ENCODE measurements at regions not wholly inside any gene's neighbourhood (a gene's known extent, or its start where the extent isn't known, plus 50 kb on each side); places are given as distances from the start of the nearest gene placed in this dataset.

DNA sequence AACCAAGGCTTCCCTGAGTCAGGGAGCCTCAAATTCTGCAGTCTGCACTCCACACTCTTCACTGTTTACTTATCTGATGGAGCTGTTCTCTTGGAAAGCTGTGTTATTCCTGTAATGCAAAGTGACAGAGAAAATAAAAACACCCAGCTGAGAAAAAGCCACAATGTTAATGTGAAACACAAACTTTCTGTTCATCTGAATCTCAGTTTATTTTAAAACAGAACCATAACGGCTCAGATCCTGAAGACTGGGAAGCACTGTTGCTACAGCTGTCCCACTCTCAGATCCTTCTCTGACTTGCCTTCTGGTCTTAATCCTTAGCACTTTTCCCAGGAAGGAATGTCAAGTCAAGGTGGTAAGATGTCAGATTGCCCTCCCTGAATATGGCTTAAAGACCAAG is 736.6 kb downstream of the DHX35 start:
- no peak for DNase-seq (ENCODE audit: low read depth)

DNA sequence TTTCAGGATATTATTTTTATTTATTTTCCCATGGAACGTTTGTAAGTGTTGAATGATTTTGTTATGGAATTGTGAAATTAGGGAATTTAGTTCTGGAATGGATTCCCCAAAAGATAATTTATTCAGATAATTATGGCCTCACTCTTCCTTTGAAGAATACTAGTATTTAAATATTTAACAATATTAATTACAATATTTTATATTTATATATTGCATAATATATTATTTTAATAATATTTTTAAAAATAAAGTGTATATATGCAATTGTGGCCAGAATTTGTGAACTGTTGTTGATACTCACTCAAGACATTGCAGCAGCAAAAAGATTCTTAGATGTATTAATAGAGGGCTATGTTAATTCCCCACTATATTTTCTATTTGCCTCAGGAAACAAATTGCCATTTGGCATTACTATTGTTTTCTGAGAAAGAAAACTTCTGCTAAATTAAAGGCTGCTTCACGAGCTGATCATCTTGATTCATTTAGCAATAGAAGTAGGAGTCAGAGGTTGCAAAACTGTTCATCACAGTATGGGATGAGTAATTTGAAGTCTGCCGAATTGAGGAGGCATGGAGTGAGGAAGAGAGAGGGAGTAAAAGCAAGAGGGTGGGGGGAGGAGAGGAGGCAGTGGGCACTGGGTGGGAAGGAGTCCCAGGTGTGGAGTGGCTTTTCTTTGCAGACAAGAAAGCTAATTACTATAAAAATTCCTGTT is 729.2 kb downstream of the DHX35 start:
- no peak for DNase-seq (ENCODE audit: low read depth)

DNA sequence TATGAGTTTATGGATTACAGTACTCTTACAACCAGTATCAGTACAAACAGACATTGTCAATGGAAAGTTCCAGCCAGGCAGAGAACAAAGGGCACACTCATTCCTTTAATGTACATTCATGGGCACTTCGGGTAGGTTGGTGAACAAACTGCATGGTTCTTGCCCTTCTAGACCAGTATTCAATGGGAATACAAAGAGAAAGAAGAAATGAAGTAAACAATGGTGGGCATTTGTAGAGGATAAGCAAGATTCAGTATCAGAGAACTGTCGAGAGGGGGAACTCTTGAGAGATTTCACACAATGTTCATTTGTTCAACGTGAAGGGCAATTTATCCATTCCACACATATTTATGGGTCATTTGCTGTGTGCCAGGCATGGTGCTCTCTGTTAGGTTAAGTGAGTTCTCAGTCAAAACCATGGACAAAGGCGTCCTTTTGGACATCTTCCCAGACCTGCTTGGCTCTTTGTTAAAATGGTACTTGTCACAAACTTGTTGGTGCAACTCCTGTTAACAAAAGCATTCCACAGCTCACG is 714.8 kb downstream of the DHX35 start:
- no peak for DNase-seq (ENCODE audit: low read depth)

DNA sequence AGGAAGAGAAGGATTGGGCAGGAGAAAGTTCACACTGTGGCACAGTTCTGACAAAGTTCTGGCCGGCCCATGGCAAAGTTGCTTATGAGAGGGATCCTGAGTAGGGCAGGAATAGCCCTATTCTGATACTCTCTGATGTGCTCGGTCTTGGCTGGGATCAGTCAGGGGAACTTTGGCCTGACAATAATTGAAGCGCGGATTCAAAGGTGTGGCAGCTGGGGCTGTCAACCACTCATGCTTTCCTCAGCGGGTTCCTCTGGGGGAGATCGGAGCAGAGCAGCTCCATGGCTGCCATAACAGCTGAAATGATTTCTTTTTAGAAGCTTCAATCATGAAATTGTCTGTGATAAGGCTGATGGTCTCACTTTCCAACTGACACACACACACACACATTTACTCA is 714.1 kb downstream of the DHX35 start:
- DNase-seq (ENCODE audit: low read depth) = no peak

DNA sequence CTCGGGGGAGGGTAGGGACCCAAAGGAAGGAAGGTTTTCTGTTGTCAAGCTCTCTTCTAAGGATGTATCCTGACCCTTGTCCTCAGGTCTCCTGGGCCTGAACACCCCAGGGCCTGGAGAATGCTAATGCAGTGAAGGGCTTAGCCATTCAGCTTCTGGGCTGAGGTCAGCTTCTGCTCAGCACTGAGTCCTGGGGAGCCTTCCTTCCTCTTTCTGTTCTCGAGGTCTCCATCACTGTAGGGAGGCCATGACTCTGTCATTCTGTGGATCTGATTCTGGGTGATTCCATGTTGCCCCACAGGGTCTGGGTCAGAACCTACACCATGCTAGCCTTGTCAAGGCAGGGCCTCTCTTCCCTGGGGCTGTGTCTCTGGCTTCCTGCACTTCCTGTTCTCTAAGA is 712.7 kb downstream of the DHX35 start:
- no peak for DNase-seq (ENCODE audit: low read depth)

DNA sequence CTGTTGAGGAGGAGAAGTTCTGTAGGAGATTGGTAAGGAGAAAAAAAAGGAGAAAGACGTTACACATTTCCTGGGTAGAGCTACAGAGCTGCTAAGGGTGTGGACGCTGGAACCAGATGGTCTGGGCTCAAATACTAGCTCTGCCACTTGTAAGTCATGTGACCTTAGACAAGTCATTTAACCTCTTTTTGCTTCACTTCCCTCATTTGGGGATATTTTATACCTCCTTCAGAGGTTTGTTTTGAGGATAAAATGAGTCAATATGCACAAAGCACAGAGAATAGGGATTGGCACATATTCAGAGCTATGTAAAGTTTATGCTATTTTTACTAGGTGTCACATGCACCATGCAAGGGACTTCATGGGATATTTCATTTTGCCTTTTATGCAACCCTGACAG is 708.8 kb downstream of the DHX35 start:
- DNase-seq (ENCODE audit: low read depth) = no peak

DNA sequence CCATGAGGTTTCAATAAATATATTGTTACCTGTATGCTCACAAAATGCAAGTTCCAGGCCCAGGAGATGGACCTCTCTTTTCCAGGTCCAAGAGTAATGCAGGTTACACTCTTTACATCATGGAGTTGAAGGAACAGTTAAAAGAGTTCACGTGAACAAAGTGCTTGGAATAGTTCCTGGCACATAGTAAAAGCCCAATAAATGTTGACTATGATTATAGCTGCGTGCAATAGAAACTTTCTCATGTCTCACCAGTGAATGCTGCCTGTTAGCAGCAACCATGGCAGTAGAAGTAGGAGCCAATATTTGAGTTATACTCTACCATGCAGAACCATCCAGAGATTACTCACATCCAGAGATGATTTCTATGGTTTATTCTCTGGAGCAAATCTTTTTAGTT is 707.5 kb downstream of the DHX35 start:
- DNase-seq (ENCODE audit: low read depth) = no peak

DNA sequence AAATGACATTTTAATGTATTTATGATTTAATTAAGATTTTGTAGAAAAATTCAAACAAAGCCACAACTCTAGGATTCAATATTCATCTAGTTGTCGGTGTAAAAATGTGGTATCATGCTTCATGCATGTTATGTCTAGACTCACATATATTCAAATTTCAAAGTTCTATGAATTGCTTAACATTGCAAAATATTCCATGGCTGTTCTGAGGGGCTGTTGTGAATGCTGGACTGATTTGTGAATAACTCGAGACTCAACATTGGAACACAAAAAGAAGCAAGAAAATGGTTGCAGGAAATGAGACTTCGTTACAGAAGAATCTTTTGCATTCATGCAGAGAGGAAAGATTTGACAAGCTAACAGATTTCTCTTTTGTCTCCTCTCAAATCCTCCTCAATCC is 705.9 kb downstream of the DHX35 start:
- DNase-seq (ENCODE audit: low read depth) = no peak

DNA sequence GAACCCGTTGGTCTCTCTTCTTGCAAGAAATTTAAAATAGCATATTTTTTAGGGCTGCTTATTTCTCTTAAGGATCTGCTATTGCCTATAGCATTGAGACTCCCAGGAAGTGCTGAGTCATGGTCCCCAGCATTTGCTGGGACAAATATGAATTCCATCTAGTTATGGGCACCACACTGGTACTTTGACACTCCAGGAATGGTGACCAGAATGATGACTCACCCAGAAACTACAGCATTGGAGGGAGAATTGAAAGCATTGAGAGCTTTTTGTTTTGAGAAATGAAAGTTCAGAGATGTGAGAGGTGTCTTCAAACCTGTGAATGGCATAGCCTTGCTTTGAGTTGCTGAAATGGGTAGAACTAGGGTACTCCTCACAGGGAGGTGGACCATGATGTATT is 699.7 kb downstream of the DHX35 start:
- DNase-seq (ENCODE audit: low read depth) = no peak

DNA sequence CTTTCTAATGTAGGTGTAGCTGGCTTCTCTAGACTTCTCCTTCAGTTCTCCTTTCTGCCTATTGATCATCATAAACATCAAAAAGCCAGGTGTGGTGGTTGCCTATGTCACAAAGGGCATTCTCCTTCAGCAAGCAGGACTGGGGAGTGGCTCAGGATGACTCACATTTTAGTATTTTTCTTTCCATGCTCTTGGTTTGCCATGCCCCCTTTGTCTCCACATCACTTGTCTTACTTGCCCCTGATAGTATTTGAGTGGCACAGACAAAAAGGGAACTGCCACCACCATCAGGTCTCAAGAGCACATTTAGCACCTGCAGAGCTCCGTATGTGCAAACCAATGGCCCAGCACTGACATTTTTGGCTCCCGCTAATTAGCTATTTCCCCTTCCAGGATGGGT is 698.8 kb downstream of the DHX35 start:
- DNase-seq (ENCODE audit: low read depth) = no peak

DNA sequence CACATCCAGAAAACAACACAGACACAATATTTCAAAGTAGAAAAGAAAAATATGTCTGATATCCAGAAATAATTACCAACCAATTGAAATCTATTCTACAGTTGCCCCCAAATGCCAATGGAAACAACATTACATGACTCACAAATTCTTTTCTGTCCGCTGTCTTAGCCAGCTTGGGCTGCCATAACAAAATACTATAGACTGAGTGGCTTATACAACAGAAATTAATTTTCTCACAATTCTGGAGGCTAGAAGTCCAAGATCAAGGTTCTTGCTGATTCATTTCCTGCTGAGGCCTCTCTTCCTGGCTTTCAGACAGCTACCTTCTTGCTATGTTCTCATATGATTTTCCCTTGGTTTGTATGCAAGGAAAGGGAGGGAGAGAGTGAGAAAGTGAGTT is 698.1 kb downstream of the DHX35 start:
- no peak for DNase-seq (ENCODE audit: low read depth)

DNA sequence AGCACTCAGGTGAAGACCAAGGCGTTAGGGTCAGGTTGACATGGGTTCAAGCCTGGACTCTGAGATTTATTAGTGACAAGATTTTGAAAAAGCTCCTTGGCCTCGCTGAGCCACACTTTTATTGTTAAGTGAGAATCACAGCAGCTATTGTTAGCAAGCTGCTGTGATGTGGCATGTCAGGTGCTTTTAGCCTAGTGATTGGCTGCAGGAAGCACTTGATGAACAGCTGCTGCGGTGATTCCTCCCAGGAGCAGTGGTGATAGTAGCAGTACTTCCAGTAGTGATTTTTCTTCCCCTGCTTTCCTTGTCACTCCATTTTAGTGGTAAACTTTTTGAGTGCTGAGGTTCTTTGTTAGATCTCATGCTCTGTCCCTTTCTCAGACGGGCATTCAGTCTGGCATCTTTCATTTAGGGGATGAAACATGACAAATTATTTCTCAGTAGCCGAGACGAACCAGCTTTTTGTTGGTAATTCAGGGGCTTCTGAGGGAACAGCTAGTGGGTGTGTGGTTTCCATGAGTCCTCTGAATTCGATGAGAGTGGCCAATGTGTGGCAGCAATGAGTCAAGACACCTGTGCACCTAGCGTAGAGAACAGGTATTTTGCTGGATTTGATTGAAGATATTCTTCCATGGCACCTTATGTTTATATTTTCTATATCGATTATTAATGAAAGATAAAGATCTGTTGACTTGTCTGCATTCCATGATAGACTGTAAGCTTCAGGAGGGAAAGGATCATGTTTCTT is 696.7 kb downstream of the DHX35 start:
- no peak for DNase-seq (ENCODE audit: low read depth)

DNA sequence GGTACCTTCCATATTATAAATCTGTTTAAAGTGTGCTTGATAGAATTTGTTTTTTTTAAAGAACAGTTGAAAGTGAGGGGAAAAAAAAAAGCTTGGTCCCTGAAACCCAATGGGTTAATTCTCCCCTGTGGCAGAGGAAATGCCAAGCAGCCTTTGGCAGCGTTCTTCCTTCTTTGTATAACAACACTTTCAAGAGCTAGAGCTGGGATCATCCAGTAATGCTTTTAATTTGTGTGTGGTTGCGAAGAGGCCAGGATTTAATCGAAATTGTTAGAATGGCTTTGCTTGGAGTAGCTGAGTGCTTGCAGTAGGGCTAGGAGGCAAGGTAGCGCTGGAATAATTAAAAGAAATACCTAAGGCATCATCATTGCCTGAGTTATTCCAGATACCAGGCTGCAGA is 692.0 kb downstream of the DHX35 start:
- DNase-seq (ENCODE audit: low read depth) = no peak

DNA sequence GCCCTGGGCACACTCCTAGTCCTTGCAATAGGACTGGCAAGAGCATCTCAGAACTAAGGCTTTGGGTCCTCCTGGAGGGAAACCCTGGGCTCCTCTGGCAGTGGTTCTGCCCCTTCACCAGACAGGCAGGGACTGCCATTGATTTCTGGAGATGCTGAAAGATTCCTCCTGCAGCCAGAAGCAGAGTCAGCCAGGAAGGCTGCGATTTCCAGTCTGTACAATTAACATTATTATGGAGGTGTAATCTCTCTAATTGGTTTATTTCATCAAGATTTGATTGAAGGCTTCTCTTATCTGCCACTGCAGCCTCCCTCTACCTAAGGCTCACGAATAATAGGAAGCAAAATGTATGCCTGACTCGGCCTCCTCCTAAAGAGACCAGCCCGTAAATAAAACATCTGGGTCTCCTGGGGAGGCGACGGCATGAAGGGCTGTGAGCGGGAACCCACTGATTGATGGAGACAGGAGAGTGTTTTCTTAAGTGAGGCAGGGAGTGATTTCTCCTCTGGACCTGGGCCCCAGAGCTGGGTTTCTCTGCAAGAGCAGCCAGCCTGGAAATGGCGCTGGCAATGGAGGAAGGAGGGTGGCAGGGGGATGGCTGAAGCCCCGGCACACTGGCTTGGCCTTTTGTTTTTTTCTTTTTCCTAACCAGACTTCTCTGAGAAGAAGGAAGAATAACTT is 689.6 kb downstream of the DHX35 start:
- DNase-seq (ENCODE audit: low read depth) = no peak

DNA sequence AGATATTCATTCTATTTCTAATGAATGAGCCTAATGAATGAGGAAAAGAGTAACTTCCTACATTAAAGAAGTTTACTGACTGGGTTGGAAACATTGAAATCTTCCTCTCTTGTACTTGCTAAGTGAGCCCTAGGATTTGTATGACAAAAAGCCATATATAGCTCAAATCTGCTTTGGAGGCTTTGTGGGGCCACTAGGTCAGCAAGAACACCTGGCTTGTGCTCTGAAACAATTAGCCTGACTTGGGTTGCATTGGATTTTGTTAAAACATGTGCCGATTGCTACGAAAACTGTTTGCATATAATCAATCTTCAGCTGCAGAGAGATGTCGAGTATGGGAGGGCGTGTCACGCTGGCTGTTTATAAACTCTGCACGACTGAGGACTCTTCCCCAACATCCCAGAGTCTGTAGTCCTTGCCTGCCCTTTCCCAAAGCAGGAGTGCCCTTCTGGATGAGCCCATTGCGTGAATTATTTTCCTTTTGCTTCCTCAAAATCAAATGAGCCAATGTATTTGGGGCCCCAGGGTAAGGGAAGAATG is 684.8 kb downstream of the DHX35 start:
- no peak for DNase-seq (ENCODE audit: low read depth)

DNA sequence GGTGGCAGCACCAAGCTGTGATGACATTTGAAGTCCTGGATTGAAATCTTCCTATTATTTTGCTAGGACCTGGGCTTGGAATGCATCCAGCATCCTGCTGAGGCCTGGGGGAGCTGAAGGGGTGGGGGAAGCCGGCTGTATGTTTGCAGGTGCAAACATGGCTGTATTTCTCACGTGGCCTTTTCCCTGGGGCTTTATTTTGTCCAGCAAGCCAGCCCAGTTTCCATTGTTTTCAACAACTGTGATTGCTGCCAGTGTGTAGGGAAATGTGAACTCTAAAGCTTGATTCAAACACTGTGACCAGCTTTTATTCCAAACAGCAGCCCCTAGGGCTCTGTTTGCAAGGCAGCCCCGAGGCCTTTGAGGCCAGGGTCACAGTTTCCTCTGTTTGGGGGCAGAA is 683.0 kb downstream of the DHX35 start:
- DNase-seq (ENCODE audit: low read depth) = no peak

DNA sequence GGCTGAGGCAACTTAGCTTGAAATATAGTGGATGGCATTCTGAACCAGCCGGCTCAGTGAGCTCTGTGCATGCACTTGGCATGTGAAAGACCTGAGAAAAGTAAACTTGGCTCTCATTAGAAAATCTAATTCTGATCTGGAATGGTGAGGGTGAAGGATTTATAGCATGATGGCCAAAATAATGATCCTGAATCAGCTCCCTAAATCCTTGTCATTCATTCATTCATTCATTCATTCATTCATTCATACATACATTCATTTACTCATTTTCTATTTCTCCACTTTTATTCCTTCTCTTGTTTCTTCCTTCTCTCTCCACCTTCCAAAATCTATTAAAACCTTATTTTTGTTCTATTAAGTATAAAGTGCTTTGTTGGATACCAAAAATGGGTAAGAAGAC is 681.1 kb downstream of the DHX35 start:
- no peak for DNase-seq (ENCODE audit: low read depth)

DNA sequence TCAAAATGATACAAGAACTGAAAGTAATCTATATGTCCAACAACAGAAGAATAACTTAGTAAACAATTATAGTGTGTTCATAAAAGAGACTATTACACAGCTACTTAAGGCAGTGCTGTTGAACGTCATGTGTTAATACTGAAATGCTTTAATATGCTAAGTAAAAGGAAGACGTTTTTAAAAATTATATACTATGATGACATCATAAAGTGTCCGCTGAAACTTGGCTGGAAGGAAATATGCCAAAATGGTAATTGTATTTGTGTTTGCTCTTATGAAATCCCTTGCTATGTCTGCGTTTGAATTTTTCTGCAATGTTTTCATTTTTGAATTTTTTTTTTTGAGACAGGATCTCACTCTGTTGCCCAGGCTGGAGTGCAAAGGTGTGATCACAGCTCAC is 679.3 kb downstream of the DHX35 start:
- DNase-seq (ENCODE audit: low read depth) = no peak

DNA sequence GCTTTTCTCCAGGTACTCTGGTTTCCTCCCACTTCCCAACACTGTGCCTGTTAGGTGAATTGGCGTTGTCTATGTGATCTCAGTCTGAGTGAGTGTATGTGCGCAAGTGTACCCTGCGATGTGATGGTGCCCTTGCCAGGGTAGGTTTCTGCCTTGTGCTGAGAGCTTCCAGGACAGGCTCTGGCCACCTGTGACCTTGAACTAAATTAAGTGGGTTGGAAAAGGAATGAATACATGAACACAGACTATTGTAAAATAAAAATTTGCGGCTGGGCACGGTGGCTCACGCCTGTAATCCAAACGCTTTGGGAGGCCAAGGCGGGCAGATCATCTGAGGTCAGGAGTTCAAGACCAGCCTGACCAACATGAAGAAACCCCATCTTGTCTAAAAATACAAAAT is 678.0 kb downstream of the DHX35 start:
- DNase-seq (ENCODE audit: low read depth) = no peak

DNA sequence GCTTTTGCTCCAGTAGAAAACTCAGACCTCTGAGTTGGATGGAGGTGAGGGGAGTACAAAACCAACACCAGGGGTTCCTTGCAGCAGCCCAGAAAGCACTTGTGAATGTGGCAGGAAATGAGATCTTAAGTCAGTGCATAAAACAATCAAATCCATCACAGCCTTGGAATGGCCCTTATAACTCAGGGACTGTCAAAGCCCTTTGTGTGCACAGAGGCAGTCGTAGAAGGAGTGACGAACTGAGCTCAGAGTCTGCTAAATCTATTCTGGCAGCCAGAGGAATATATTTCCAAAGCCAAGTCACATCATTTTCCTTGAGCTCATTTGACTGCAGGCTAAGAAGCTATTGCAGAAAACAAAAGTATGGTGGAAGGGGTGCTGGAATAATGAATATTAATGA is 676.6 kb downstream of the DHX35 start:
- DNase-seq (ENCODE audit: low read depth) = no peak

DNA sequence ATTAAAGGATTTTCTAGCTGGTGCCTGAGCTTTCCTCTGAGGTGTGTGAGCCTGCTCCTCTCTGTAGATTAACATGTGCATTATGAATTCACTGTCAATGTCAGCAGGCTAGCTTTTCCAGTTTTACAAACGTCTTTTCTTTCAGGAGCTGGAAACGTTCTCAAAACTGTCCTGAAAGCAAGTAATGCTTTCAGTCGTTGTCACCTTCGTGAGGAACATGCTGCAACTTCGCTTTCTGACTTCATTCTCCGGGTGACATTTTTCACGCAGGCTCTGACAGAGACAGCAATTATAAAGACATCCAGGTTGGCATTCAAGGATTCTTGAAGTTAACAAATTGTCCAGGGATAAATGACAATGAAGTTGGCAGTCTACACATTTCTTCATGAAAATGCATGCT is 671.5 kb downstream of the DHX35 start:
- no peak for DNase-seq (ENCODE audit: low read depth)

DNA sequence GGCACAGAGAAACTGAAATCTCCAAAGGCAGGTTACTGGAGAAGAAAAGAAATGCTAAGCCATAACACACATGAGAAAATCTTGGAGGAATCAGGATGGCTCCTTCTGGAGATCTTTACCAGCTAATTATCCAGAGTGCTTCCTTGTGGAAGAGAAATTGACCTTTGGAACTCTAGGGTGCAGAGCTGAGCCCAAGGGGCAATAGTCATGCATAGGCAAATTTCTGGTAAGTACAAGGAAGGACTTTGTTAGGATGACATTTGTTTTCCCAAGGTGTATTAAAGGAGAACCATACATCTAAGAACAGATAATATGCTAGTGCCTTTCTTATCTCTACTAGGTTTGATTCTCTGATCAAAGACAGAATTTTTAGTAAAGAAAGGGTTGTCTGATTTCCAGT is 670.6 kb downstream of the DHX35 start:
- DNase-seq (ENCODE audit: low read depth) = no peak

DNA sequence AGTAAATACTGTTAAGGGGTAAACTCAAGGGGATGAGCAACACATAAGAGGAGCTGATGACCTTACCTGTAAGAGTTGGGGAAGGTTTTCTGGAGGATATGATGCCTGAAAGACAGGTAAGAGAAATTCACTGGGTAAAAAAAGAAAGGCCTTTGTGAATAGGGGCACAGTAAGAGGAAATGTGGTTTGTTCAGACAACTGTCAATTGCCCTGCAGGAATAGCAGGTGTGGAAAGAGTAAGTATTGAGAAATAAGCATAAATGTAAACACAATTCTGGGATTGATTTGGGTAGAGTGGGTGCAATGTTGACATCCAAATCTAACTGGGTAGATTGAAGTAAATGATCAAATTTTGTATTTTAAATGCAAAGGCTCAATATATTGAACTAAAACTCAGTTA is 670.0 kb downstream of the DHX35 start:
- no peak for DNase-seq (ENCODE audit: low read depth)

Data from amniotic epithelial cell (primary cell).